Epithelial cell of esophagus (primary cell): ENCODE measurements at regions not wholly inside any gene's neighbourhood (a gene's known extent, or its start where the extent isn't known, plus 50 kb on each side); places are given as distances from the start of the nearest gene placed in this dataset.
"Not testable (repeated sequence)": the region's sequence is repeated elsewhere in the genome, so short reads cannot be mapped to it uniquely, and the experiment has no call there.

ENCODE experiments used
- DNase-seq: peaks from one replicate; pipeline ENCODE4 v3.0.0; 2010; ENCODE audit warnings: low read depth
- H3K4me3 ChIP-seq: 2 replicates; pipeline ENCODE4 v1.5.1; 2011; ENCODE audit warnings: mild to moderate bottlenecking, low read length, control low read depth
- TF ChIP-seq, protein P1 (sequence below): IDR thresholded peaks from 2 replicates; pipeline ENCODE4 v1.5.1; 2011; ENCODE audit warnings: low read depth, mild to moderate bottlenecking, low read length, control low read depth, inconsistent platforms; ENCODE audit not compliant: insufficient read depth; ENCODE audit errors: missing control alignments

GRCh38 chr2:226463154-226463553, 336.5 kb downstream of the IRS1 start:
- no peak overlapping the region for H3K4me3 ChIP-seq
- no peak for DNase-seq
- TF ChIP-seq, protein P1, sequence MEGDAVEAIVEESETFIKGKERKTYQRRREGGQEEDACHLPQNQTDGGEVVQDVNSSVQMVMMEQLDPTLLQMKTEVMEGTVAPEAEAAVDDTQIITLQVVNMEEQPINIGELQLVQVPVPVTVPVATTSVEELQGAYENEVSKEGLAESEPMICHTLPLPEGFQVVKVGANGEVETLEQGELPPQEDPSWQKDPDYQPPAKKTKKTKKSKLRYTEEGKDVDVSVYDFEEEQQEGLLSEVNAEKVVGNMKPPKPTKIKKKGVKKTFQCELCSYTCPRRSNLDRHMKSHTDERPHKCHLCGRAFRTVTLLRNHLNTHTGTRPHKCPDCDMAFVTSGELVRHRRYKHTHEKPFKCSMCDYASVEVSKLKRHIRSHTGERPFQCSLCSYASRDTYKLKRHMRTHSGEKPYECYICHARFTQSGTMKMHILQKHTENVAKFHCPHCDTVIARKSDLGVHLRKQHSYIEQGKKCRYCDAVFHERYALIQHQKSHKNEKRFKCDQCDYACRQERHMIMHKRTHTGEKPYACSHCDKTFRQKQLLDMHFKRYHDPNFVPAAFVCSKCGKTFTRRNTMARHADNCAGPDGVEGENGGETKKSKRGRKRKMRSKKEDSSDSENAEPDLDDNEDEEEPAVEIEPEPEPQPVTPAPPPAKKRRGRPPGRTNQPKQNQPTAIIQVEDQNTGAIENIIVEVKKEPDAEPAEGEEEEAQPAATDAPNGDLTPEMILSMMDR = no peak

DNA sequence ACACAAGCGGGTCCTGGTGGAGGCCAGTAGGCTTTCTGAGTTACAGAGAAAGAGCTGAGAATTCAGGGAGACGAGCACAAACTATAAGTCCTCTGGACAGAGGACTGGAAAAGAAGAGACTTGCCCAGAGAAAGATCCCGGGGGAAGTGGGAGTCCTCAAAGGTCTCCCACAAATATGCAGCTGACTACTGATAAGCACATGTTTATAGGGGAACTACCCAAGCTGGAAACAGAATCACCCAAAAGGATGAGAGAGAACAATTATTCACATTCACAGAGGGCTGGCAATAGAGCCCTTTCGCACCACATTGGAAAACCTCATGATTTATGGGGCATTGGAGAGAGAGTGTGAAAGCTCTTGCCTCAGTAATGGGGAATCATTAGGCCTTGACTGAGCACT, 337.6 kb downstream of the IRS1 start:
- DNase-seq = no peak
- H3K4me3 ChIP-seq = no peak overlapping the region
- TF ChIP-seq, protein P1 = no peak

GRCh38 chr2:226456144-226456543, 343.5 kb downstream of the IRS1 start:
- DNase-seq, H3K4me3 ChIP-seq: not testable (repeated sequence)

DNA sequence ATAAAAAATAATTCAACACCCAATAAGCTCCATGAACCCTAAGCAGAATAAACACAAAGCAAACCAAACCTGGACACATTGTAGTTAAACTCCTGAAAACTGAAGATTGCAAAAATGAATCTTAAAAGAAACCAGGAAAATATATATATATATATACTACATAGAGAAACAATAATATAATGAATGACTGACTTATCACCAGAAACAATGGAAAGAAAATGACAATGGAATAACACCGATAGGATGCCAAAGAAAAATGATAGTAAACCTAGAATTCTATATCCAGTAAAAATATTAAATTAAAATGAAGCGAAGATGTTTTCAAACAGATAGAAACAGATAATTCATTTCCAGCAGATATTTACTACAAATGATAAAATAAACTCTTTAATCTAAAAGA, 346.9 kb downstream of the IRS1 start:
- TF ChIP-seq, protein P1 = no peak
- no peak for DNase-seq
- no peak overlapping the region for H3K4me3 ChIP-seq

DNA sequence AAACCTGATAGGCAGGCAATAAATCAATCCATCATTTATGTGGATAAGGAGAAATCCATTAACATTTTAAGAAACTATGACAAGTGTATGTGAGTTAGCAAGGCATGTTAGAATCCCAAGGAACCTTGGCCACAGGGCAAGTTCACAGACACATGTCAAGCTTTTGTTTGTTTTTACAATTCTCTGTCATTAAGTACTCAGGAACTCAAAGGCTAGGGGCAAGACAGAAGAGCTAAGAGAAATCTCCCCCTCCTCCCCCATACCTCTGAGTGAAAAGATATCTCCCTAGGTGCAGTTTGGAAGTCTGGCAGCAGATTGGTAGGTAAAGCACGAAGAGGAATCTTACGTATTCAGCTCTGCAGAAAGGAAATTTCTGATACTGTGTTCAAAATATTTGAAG, 348.1 kb downstream of the IRS1 start:
- DNase-seq = no peak
- H3K4me3 ChIP-seq = no peak overlapping the region
- TF ChIP-seq, protein P1 = no peak

DNA sequence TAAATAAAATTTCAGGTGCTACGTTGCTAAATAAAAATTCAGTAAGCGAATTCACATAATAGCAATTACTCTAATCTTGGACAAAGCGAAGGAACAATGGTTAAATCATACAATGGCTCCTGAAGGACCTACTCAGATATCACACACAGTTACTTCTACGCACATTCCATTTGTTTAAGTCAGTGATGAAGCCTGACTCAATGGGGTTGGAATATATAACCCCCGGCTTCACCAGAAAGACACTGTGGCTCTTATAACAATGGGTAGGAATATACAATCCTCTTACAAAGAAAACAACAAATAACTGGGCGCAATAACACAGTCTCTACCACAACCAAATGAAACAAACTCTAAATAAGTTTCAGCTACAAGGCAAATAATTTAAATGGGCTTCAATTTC, 349.5 kb downstream of the IRS1 start:
- TF ChIP-seq, protein P1 = no peak
- no peak overlapping the region for H3K4me3 ChIP-seq
- DNase-seq = peak; percentile 58

- TF ChIP-seq, protein P1 = no peak
- no peak overlapping the region for H3K4me3 ChIP-seq
- DNase-seq = peak; percentile 95
Measured at GRCh38 chr2:226447338-226448300, 352.0 kb downstream of the IRS1 start.
